DOHH2 (cell line): ENCODE measurements at regions not wholly inside any gene's neighbourhood (a gene's known extent, or its start where the extent isn't known, plus 50 kb on each side); places are given as distances from the start of the nearest gene placed in this dataset.

Experiments used
- EZH2phosphoT487 ChIP-seq: fragments of 200-600 bp; sonication (generic); IDR thresholded peaks from 2 replicates; pipeline ENCODE4 v1.6.1; 2017; ENCODE audit warnings: borderline replicate concordance, mild to moderate bottlenecking, antibody characterized with exemption, low read length, moderate library complexity, mixed read lengths
- TF ChIP-seq, protein P1 (sequence below): fragments of 200-600 bp; sonication (generic); IDR thresholded peaks from one replicate; pipeline ENCODE4 v1.5.1; 2014; ENCODE audit warnings: antibody characterized with exemption, mild to moderate bottlenecking, low read depth, low read length; ENCODE audit not compliant: poor library complexity, severe bottlenecking

DNA sequence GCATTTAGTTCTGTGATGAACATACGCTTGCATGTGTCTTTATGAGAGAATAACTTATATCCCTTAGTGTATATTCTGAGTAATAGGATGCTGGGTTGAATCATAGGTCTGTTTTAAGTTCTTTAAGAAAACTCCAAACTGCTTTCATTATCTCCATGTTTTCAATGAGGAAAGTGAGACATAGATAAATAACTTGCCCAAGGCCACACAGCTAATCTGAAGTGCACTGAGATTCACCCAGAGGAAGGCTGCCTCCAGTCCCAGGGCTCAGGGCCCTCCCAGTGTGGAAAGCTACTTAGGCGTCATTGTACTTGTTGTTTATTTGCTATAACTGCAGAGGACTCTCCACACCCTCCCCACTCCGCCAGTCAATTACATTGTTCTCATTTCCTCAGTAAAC lies 126.7 kb downstream of the INHBA start:
- TF ChIP-seq, protein P1, sequence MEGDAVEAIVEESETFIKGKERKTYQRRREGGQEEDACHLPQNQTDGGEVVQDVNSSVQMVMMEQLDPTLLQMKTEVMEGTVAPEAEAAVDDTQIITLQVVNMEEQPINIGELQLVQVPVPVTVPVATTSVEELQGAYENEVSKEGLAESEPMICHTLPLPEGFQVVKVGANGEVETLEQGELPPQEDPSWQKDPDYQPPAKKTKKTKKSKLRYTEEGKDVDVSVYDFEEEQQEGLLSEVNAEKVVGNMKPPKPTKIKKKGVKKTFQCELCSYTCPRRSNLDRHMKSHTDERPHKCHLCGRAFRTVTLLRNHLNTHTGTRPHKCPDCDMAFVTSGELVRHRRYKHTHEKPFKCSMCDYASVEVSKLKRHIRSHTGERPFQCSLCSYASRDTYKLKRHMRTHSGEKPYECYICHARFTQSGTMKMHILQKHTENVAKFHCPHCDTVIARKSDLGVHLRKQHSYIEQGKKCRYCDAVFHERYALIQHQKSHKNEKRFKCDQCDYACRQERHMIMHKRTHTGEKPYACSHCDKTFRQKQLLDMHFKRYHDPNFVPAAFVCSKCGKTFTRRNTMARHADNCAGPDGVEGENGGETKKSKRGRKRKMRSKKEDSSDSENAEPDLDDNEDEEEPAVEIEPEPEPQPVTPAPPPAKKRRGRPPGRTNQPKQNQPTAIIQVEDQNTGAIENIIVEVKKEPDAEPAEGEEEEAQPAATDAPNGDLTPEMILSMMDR: no peak
- no peak for TF ChIP-seq EZH2phosphoT487
